ENCODE measurements at regions not wholly inside any gene's neighbourhood (a gene's known extent, or its start where the extent isn't known, plus 50 kb on each side); places are given as distances from the start of the nearest gene placed in this dataset.

DNA sequence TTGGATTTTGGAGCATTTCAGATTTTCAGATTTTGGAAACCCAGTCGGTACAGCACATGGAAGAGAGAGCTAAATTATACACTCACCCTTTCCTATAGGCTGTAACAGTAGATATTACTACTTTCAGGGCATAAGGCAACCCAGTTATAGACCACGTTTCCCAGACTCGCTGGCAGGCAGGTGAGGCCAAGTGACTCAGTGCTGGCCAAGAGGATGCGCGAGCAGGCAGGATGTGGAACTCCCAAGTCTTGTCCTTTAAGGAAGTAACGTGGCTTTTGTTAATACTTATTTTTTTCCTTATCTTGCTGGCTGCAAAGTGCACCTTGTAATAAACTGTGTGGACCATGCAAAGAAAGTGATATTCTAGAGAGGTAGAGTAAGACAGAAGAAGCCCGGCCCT lies 1160.1 kb downstream of the GATA3 start:
- no peak overlapping the region for H4K8ac ChIP-seq (ENCODE audit: low read depth, low read length)
- H3K27me3 ChIP-seq (ENCODE audit: insufficient read depth, low read length): no peaks in the 10 kb centered on the region
- H3K27ac ChIP-seq (ENCODE audit: low read depth, low read length): no peak overlapping the region
- no peaks in the 10 kb centered on the region for H3K79me2 ChIP-seq (ENCODE audit: control insufficient read depth, insufficient read depth, low read length, poor library complexity)
- no peak overlapping the region for H3K23ac ChIP-seq (ENCODE audit: low read length)
- no peaks in the 10 kb centered on the region for H3K36me3 ChIP-seq (ENCODE audit: control insufficient read depth in 1 of 2, insufficient read depth in 2 of 2, low read length in 2 of 2)
- H4K91ac ChIP-seq (ENCODE audit: low read depth, low read length): no peak overlapping the region
- H2BK12ac ChIP-seq (ENCODE audit: low read length): no peak overlapping the region
- H3K4me3 ChIP-seq (ENCODE audit: low read depth, low read length): no peak overlapping the region
- no CpG with 5 or more reads among the region's 7 CpGs for WGBS (ENCODE audit: extremely low coverage, insufficient coverage, insufficient read length)
- H3K4me1 ChIP-seq (ENCODE audit: control insufficient read depth in 1 of 2, insufficient read depth in 2 of 2, low read length in 2 of 2): no peaks in the 10 kb centered on the region
- H3K18ac ChIP-seq (ENCODE audit: low read length): no peak overlapping the region
- H3K4ac ChIP-seq (ENCODE audit: low read depth, low read length): no peak overlapping the region
- no peak for DNase-seq
- no peak overlapping the region for H2BK5ac ChIP-seq (ENCODE audit: low read depth, low read length, poor library complexity)
- no peak overlapping the region for H2AFZ ChIP-seq (ENCODE audit: insufficient read depth, low read length, poor library complexity)
- no peaks in the 10 kb centered on the region for H3K79me1 ChIP-seq (ENCODE audit: low read length)
- no peak overlapping the region for H3K14ac ChIP-seq (ENCODE audit: low read length)
- H4K12ac ChIP-seq (ENCODE audit: low read depth, low read length): no peak overlapping the region
- H2AK5ac ChIP-seq (ENCODE audit: low read length): no peak overlapping the region
- H3K9me3 ChIP-seq (ENCODE audit: insufficient read depth, low read depth, low read length): no peaks in the 10 kb centered on the region
- no peak overlapping the region for H3K4me2 ChIP-seq (ENCODE audit: low read length)
- H2BK120ac ChIP-seq (ENCODE audit: insufficient read depth, low read length, poor library complexity): no peak overlapping the region
- no peak overlapping the region for H3K9ac ChIP-seq (ENCODE audit: low read length)

GRCh38 chr10:9215121-9215520 lies 1160.6 kb downstream of the GATA3 start:
- WGBS (ENCODE audit: extremely low coverage, insufficient coverage, insufficient read length): no CpG with 5 or more reads among the region's 2 CpGs
- no peak overlapping the region for H2BK120ac ChIP-seq (ENCODE audit: insufficient read depth, low read length, poor library complexity)
- H3K79me2 ChIP-seq (ENCODE audit: control insufficient read depth, insufficient read depth, low read length, poor library complexity): no peaks in the 10 kb centered on the region
- H3K9ac ChIP-seq (ENCODE audit: low read length): no peak overlapping the region
- no peak overlapping the region for H2AK5ac ChIP-seq (ENCODE audit: low read length)
- no peak overlapping the region for H4K91ac ChIP-seq (ENCODE audit: low read depth, low read length)
- no peaks in the 10 kb centered on the region for H3K9me3 ChIP-seq (ENCODE audit: insufficient read depth, low read depth, low read length)
- H4K12ac ChIP-seq (ENCODE audit: low read depth, low read length): no peak overlapping the region
- no peak overlapping the region for H3K4me3 ChIP-seq (ENCODE audit: low read depth, low read length)
- no peak overlapping the region for H3K4me2 ChIP-seq (ENCODE audit: low read length)
- DNase-seq: no peak
- no peaks in the 10 kb centered on the region for H3K27me3 ChIP-seq (ENCODE audit: insufficient read depth, low read length)
- H3K79me1 ChIP-seq (ENCODE audit: low read length): no peaks in the 10 kb centered on the region
- H3K4ac ChIP-seq (ENCODE audit: low read depth, low read length): no peak overlapping the region
- no peak overlapping the region for H2BK5ac ChIP-seq (ENCODE audit: low read depth, low read length, poor library complexity)
- no peak overlapping the region for H3K27ac ChIP-seq (ENCODE audit: low read depth, low read length)
- H3K36me3 ChIP-seq (ENCODE audit: control insufficient read depth in 1 of 2, insufficient read depth in 2 of 2, low read length in 2 of 2): no peaks in the 10 kb centered on the region
- H3K18ac ChIP-seq (ENCODE audit: low read length): no peak overlapping the region
- H2AFZ ChIP-seq (ENCODE audit: insufficient read depth, low read length, poor library complexity): no peak overlapping the region
- no peaks in the 10 kb centered on the region for H3K4me1 ChIP-seq (ENCODE audit: control insufficient read depth in 1 of 2, insufficient read depth in 2 of 2, low read length in 2 of 2)
- no peak overlapping the region for H4K8ac ChIP-seq (ENCODE audit: low read depth, low read length)
- H3K14ac ChIP-seq (ENCODE audit: low read length): no peak overlapping the region
- H3K23ac ChIP-seq (ENCODE audit: low read length): no peak overlapping the region
- H2BK12ac ChIP-seq (ENCODE audit: low read length): no peak overlapping the region

DNA sequence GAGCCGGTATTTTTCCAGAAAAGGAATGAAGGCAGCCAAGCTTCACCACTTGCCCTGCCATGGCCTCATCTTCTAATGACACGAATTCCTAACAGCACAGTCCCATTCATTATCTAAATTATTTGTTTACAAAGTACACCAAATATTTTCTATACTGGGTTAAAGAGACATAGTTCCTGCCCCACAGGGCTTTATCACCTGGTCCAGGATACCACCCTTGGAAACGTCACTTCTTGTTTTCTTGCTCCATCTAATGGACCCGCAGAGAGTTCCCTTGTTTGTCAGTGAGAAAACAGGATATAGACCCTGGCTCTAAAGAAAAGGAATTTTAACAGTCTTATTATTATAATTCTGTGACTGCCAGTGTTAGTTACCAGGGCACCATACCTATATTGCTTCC lies 1165.4 kb downstream of the GATA3 start:
- H3K79me1 ChIP-seq (ENCODE audit: low read length): no peaks in the 10 kb centered on the region
- no peak overlapping the region for H4K12ac ChIP-seq (ENCODE audit: low read depth, low read length)
- H3K14ac ChIP-seq (ENCODE audit: low read length): no peak overlapping the region
- no peak overlapping the region for H2BK5ac ChIP-seq (ENCODE audit: low read depth, low read length, poor library complexity)
- H4K8ac ChIP-seq (ENCODE audit: low read depth, low read length): no peak overlapping the region
- no peaks in the 10 kb centered on the region for H3K9me3 ChIP-seq (ENCODE audit: insufficient read depth, low read depth, low read length)
- no peak overlapping the region for H3K4me2 ChIP-seq (ENCODE audit: low read length)
- no CpG with 5 or more reads among the region's 4 CpGs for WGBS (ENCODE audit: extremely low coverage, insufficient coverage, insufficient read length)
- DNase-seq: peak; percentile 24 to 63
- no peak overlapping the region for H3K9ac ChIP-seq (ENCODE audit: low read length)
- no peak overlapping the region for H2AK5ac ChIP-seq (ENCODE audit: low read length)
- no peak overlapping the region for H3K18ac ChIP-seq (ENCODE audit: low read length)
- no peaks in the 10 kb centered on the region for H3K36me3 ChIP-seq (ENCODE audit: control insufficient read depth in 1 of 2, insufficient read depth in 2 of 2, low read length in 2 of 2)
- H2BK120ac ChIP-seq (ENCODE audit: insufficient read depth, low read length, poor library complexity): no peak overlapping the region
- no peak overlapping the region for H3K4me3 ChIP-seq (ENCODE audit: low read depth, low read length)
- no peaks in the 10 kb centered on the region for H3K4me1 ChIP-seq (ENCODE audit: control insufficient read depth in 1 of 2, insufficient read depth in 2 of 2, low read length in 2 of 2)
- no peak overlapping the region for H3K4ac ChIP-seq (ENCODE audit: low read depth, low read length)
- no peak overlapping the region for H4K91ac ChIP-seq (ENCODE audit: low read depth, low read length)
- H3K79me2 ChIP-seq (ENCODE audit: control insufficient read depth, insufficient read depth, low read length, poor library complexity): no peaks in the 10 kb centered on the region
- no peak overlapping the region for H2BK12ac ChIP-seq (ENCODE audit: low read length)
- no peak overlapping the region for H3K23ac ChIP-seq (ENCODE audit: low read length)
- no peak overlapping the region for H2AFZ ChIP-seq (ENCODE audit: insufficient read depth, low read length, poor library complexity)
- no peak overlapping the region for H3K27ac ChIP-seq (ENCODE audit: low read depth, low read length)
- no peaks in the 10 kb centered on the region for H3K27me3 ChIP-seq (ENCODE audit: insufficient read depth, low read length)

DNA sequence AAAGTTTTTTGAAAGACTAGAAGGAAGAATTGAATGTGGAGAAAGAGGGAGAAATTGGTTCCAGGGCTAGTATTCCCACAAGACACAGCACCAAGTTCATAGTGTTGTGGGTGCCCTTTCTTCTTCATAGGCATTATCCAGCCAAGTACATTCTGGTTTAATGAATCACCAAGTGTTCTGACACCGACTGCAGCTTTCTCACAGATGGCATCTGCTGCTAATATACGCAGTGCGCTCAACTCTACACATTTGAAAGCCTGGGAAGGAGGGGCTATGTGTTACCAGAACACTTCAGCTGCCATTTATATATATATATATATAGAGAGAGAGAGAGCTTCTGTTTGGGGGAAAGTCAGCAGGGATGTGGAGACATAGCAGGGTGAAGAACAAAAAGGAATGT lies 1168.4 kb downstream of the GATA3 start:
- DNase-seq: peak in 1 of 2 donors; percentile 37
- Histone ChIP-seq H4K8ac (ENCODE audit: low read depth, low read length) (no peak overlapping the region), H3K4ac (ENCODE audit: low read depth, low read length) (no peak overlapping the region), H4K12ac (ENCODE audit: low read depth, low read length) (no peak overlapping the region), H3K18ac (ENCODE audit: low read length) (no peak overlapping the region), H3K79me2 (ENCODE audit: control insufficient read depth, insufficient read depth, low read length, poor library complexity) (no peaks in the 10 kb centered on the region), H3K27me3 (ENCODE audit: insufficient read depth, low read length) (no peaks in the 10 kb centered on the region), H3K36me3 (ENCODE audit: control insufficient read depth in 1 of 2, insufficient read depth in 2 of 2, low read length in 2 of 2) (no peaks in the 10 kb centered on the region), H3K79me1 (ENCODE audit: low read length) (no peaks in the 10 kb centered on the region), H2AK5ac (ENCODE audit: low read length) (no peak overlapping the region), H3K27ac (ENCODE audit: low read depth, low read length) (no peak overlapping the region), H2BK12ac (ENCODE audit: low read length) (no peak overlapping the region), H2BK5ac (ENCODE audit: low read depth, low read length, poor library complexity) (no peak overlapping the region), H3K9me3 (ENCODE audit: insufficient read depth, low read depth, low read length) (no peaks in the 10 kb centered on the region), H3K4me2 (ENCODE audit: low read length) (no peak overlapping the region), H4K91ac (ENCODE audit: low read depth, low read length) (no peak overlapping the region), H3K14ac (ENCODE audit: low read length) (no peak overlapping the region), H3K9ac (ENCODE audit: low read length) (no peak overlapping the region), H2AFZ (ENCODE audit: insufficient read depth, low read length, poor library complexity) (no peak overlapping the region), H2BK120ac (ENCODE audit: insufficient read depth, low read length, poor library complexity) (no peak overlapping the region), H3K4me1 (ENCODE audit: control insufficient read depth in 1 of 2, insufficient read depth in 2 of 2, low read length in 2 of 2) (no peaks in the 10 kb centered on the region), H3K23ac (ENCODE audit: low read length) (no peak overlapping the region), H3K4me3 (ENCODE audit: low read depth, low read length) (no peak overlapping the region)
- no CpG with 5 or more reads among the region's 3 CpGs for WGBS (ENCODE audit: extremely low coverage, insufficient coverage, insufficient read length)
